Gastrocnemius medialis (tissue), 4 donors: ENCODE measurements at regions not wholly inside any gene's neighbourhood (a gene's known extent, or its start where the extent isn't known, plus 50 kb on each side); places are given as distances from the start of the nearest gene placed in this dataset.

Experiments
- CTCF ChIP-seq, 5 experiments: fragments of 450-650 bp in 3 of 5; fragments of 200-600 bp in 2 of 5; sonication (generic) in 2 of 5; IDR thresholded peaks in 4 of 5; conservative IDR thresholded peaks in 1 of 5; 1 replicate in 4 of 5; 2 replicates in 1 of 5; pipeline ENCODE4 v1.5.1; 2016 to 2019; ENCODE audit warnings: antibody characterized with exemption in 5 of 5, mild to moderate bottlenecking in 3 of 5, moderate library complexity in 3 of 5
- POLR2A ChIP-seq, 2 donors: fragments of 450-650 bp; IDR thresholded peaks; one replicate each; pipeline ENCODE4 v1.6.1; 2017; ENCODE audit warnings: antibody characterized with exemption in 2 of 2, mild to moderate bottlenecking in 2 of 2, moderate library complexity in 2 of 2

GRCh38 chr2:71803398-71803797 lies 344.3 kb downstream of the CYP26B1 start:
- no peak for TF ChIP-seq POLR2A (IDR thresholded peaks at IDR 0.05)
- TF ChIP-seq CTCF (IDR thresholded peaks at IDR 0.05 in 4 of 5, conservative IDR thresholded peaks at IDR 0.05 in 1 of 5): no peak
